Fibroblast of the aortic adventitia (primary cell): ENCODE measurements at regions not wholly inside any gene's neighbourhood (a gene's known extent, or its start where the extent isn't known, plus 50 kb on each side); places are given as distances from the start of the nearest gene placed in this dataset.

Experiments used
- DNase-seq: peaks from one replicate; pipeline ENCODE4 v3.0.0-alpha.2; 2010; ENCODE audit warnings: low read depth
- H3K4me3 ChIP-seq: 2 replicates; pipeline ENCODE4 v1.5.1; 2011; ENCODE audit warnings: low read depth, mild to moderate bottlenecking, control low read depth, low read length, moderate library complexity
- CTCF ChIP-seq: IDR thresholded peaks from 2 replicates; pipeline ENCODE4 v1.5.1; 2011; ENCODE audit warnings: mild to moderate bottlenecking, low read length, control low read depth, inconsistent platforms; ENCODE audit not compliant: insufficient read depth

- no peak for TF ChIP-seq CTCF
- DNase-seq = peak; percentile 54
- H3K4me3 ChIP-seq = peak overlapping the region; percentile 50
These were observed 282.6 kb upstream of the FN1 start for GRCh38 chr2:215718436-215718835.

DNA sequence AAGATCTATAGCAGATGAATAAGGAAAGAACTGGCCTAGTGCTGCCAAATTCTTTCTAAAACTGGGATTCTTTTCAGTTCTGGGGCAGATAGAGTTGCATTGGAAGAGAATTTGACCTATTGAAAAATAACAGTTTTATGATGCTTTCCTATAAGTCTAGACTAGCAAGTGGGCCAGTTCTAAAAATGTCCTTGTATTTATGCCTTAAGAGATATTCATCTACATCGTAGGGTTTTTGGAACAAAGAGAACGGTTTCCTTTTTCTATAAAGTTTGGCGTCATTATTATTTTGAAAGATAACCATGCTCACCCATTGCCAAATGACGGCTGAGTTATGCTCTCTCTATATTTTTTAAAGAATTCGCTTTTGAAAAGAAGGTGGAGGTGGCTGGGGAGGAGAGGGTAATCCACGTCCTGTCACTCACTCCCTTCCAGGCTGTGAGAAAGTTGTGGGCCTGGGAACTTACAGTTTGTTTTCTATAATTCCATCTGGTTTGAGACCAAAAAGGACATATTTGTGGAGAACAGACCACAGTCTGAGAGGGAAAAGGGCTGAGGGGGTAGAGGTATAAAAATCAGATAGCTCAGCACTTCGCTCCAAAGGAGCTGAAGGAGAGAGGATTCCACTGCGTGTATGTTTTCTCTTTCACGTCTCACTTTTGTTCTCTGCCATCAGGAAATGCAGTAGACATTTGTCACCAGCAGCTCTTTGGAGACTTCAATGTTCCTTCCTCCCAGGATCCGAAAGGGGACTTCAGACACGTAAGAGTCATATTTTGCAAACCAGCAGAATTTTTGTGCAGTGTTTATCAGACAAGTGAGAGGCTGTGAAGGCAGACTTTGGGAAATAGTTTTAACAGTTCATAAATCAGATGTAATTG is 281.9 kb upstream of the FN1 start:
- peak overlapping the region; percentile 50 for H3K4me3 ChIP-seq
- DNase-seq = peak; percentile 90
- no peak for TF ChIP-seq CTCF

GRCh38 chr2:215716956-215717355 is 281.1 kb upstream of the FN1 start:
- no peak for TF ChIP-seq CTCF
- no peak for DNase-seq
- no peak overlapping the region for H3K4me3 ChIP-seq

- peak; percentile 95 for DNase-seq
- no peak overlapping the region for H3K4me3 ChIP-seq
- no peak for TF ChIP-seq CTCF
These were observed 277.3 kb upstream of the FN1 start for GRCh38 chr2:215712871-215713790.

- peak; percentile 39 for DNase-seq
- no peak for TF ChIP-seq CTCF
- no peak overlapping the region for H3K4me3 ChIP-seq
These were observed 276.5 kb upstream of the FN1 start for GRCh38 chr2:215712219-215712868.

DNA sequence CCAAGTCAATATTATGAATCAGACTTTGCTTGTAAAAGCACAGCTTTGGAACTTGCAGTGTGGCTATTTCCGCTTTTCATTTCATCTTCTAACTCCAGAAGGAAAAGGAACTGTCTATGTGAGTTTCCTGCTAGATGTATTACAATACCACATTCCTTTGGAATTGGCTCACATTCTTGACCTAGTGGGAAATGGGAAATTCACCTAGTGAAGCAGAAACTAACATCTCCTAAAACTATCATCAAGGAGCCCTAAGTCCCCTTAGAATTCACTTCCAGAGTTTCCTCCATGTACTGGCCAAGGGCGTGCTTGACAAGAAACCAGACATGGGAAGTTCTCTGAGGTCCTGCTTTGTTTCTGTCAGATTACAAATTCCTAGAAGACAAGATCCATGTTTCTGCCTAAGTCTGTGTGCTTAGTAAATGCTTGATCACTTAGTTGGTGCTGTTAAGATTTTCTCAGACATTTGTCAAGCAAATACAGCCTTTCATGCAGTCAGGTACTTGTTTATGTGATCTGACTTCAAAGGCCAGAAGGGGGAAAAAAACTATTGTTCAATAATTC is 275.7 kb upstream of the FN1 start:
- peak; percentile 84 for DNase-seq
- H3K4me3 ChIP-seq = no peak overlapping the region
- no peak for TF ChIP-seq CTCF
